A673 (cell line): ENCODE measurements at regions not wholly inside any gene's neighbourhood (a gene's known extent, or its start where the extent isn't known, plus 50 kb on each side); places are given as distances from the start of the nearest gene placed in this dataset.

Source experiments
- BruUV-seq: library from RNA; stranded (reverse); fragments of 400-500 nt; replicated peaks from 2 replicates; lab custom pipeline; 2021; lab: Mats Ljungman, UMichigan
- CTCF ChIA-PET: fragments of 300-600 bp; sonication (Branson Sonifier 250); formaldehyde crosslinking; loops from one replicate; lab custom pipeline; 2022; ENCODE audit warnings: antibody characterized with exemption; lab: Charles Lee
- POLR2A ChIA-PET: fragments of 300-600 bp; sonication (Branson Sonifier 250); formaldehyde crosslinking; loops from one replicate; lab custom pipeline; 2022; ENCODE audit warnings: antibody characterized with exemption; ENCODE audit not compliant: low non-redundant PET; lab: Charles Lee
- DNase-seq: peaks from one replicate; pipeline ENCODE4 v3.0.0-alpha.2; 2015; ENCODE audit warnings: low spot score
- H3K27ac ChIP-seq: fragments of 200-600 bp; sonication (generic); 2 replicates; pipeline ENCODE4 v1.5.1; 2016; ENCODE audit warnings: mixed run types, low read depth, mild to moderate bottlenecking, mixed read lengths, antibody characterized with exemption, low read length; ENCODE audit not compliant: poor library complexity, severe bottlenecking
- H3K27me3 ChIP-seq: fragments of 200-600 bp; sonication (generic); replicated peaks from 2 replicates; pipeline ENCODE4 v1.6.1; 2017; ENCODE audit warnings: mixed run types, low read depth, mild to moderate bottlenecking, mixed read lengths, antibody characterized with exemption, low read length; ENCODE audit not compliant: insufficient read depth, poor library complexity
- H3K36me3 ChIP-seq: fragments of 200-600 bp; sonication (generic); 2 replicates; pipeline ENCODE4 v1.6.1; 2016; ENCODE audit warnings: mixed run types, mild to moderate bottlenecking, mixed read lengths, antibody characterized with exemption, low read length; ENCODE audit not compliant: insufficient read depth, poor library complexity, severe bottlenecking
- H3K4me1 ChIP-seq: fragments of 200-600 bp; sonication (generic); 2 replicates; pipeline ENCODE4 v1.6.1; 2017; ENCODE audit warnings: mixed run types, mild to moderate bottlenecking, mixed read lengths, antibody characterized with exemption, low read length; ENCODE audit not compliant: insufficient read depth, poor library complexity, severe bottlenecking
- H3K4me3 ChIP-seq: fragments of 200-600 bp; sonication (generic); 2 replicates; pipeline ENCODE4 v1.5.1; 2016; ENCODE audit warnings: low read depth, mixed run types, mild to moderate bottlenecking, mixed read lengths, low read length; ENCODE audit not compliant: poor library complexity, severe bottlenecking
- H3K9me3 ChIP-seq: fragments of 200-600 bp; sonication (generic); 2 replicates; pipeline ENCODE4 v1.6.1; 2016; ENCODE audit warnings: mixed run types, low read depth, mild to moderate bottlenecking, mixed read lengths, antibody characterized with exemption, low read length; ENCODE audit not compliant: poor library complexity, severe bottlenecking
- EZH2 ChIP-seq: fragments of 200-600 bp; sonication (generic); IDR thresholded peaks from 2 replicates; pipeline ENCODE4 v1.6.1; 2017; ENCODE audit warnings: borderline replicate concordance, low read depth, mild to moderate bottlenecking, mixed read lengths, antibody characterized with exemption, low read length; ENCODE audit not compliant: poor library complexity, severe bottlenecking
- intact Hi-C: fragments of 100-400 bp; cut with micrococcal nuclease; formaldehyde crosslinking; loops from one replicate; pipeline ENCODE4 v1.10.0; 2022; ENCODE audit not compliant: unreplicated experiment
- TF ChIP-seq, protein P1 (sequence below): fragments of 300-800, 200-600 bp; sonication (generic); conservative IDR thresholded peaks from 2 replicates; pipeline ENCODE4 v1.5.1; 2017; ENCODE audit warnings: low read depth, mild to moderate bottlenecking, antibody characterized with exemption, low read length, moderate library complexity, mixed read lengths

DNA sequence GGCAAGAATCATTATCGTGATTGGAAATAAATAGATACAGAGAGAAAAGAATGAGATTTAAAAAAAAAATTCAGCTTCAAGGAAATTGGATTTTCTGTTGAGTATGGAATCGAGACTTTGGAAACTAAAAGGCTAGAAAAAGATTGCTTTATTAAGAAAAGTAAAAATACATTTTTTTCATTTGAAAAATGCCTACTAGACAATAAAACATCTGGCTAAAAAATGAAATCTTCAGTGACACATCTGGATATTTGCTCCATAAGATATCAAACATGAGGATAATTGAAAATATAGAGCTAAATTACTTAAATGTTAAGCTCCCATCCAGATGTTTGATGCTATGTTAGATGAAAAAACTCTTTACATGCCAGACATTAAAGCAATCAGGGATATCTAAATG lies 879.5 kb downstream of the TSN start:
- TF ChIP-seq EZH2: no peak
- TF ChIP-seq, protein P1, sequence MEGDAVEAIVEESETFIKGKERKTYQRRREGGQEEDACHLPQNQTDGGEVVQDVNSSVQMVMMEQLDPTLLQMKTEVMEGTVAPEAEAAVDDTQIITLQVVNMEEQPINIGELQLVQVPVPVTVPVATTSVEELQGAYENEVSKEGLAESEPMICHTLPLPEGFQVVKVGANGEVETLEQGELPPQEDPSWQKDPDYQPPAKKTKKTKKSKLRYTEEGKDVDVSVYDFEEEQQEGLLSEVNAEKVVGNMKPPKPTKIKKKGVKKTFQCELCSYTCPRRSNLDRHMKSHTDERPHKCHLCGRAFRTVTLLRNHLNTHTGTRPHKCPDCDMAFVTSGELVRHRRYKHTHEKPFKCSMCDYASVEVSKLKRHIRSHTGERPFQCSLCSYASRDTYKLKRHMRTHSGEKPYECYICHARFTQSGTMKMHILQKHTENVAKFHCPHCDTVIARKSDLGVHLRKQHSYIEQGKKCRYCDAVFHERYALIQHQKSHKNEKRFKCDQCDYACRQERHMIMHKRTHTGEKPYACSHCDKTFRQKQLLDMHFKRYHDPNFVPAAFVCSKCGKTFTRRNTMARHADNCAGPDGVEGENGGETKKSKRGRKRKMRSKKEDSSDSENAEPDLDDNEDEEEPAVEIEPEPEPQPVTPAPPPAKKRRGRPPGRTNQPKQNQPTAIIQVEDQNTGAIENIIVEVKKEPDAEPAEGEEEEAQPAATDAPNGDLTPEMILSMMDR: no peak
- intact Hi-C loops: no loop called here
- no peak for DNase-seq
- peaks cover 14% of the 10 kb centered on the region for H3K4me1 ChIP-seq
- POLR2A ChIA-PET: no interaction called here
- H3K9me3 ChIP-seq: no peaks in the 10 kb centered on the region
- H3K27me3 ChIP-seq: no peaks in the 10 kb centered on the region
- H3K36me3 ChIP-seq: no peaks in the 10 kb centered on the region
- CTCF ChIA-PET: no interaction called here
- H3K27ac ChIP-seq: no peak overlapping the region
- no TSS peak for BruUV-seq
- H3K4me3 ChIP-seq: no peak overlapping the region

DNA sequence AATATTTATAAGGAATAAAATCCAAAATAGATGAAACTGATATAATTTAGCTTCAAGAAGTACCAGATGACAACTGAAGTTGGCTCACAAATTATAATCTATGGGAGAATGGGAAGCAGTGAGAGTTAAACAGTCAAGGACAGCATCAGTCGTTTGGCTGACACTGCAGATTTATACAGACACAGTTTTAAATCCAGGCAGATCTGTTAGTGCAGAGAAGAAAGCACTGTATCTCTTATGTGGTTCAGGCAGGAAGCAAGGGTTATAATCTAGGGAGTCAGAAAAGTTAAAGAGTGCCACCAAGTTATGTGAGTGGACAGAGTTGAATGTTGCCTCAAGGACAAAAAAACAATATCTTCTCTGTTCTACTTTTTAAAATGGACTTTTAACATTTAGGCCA lies 880.2 kb downstream of the TSN start:
- intact Hi-C loops: no loop called here
- no peaks in the 10 kb centered on the region for H3K36me3 ChIP-seq
- H3K4me3 ChIP-seq: no peak overlapping the region
- TF ChIP-seq, protein P1: no peak
- TF ChIP-seq EZH2: no peak
- peak; percentile 15 for DNase-seq
- POLR2A ChIA-PET: no interaction called here
- BruUV-seq: no TSS peak
- H3K27me3 ChIP-seq: no peaks in the 10 kb centered on the region
- CTCF ChIA-PET: no interaction called here
- no peak overlapping the region for H3K27ac ChIP-seq
- peaks cover 14% of the 10 kb centered on the region for H3K4me1 ChIP-seq
- H3K9me3 ChIP-seq: no peaks in the 10 kb centered on the region

DNA sequence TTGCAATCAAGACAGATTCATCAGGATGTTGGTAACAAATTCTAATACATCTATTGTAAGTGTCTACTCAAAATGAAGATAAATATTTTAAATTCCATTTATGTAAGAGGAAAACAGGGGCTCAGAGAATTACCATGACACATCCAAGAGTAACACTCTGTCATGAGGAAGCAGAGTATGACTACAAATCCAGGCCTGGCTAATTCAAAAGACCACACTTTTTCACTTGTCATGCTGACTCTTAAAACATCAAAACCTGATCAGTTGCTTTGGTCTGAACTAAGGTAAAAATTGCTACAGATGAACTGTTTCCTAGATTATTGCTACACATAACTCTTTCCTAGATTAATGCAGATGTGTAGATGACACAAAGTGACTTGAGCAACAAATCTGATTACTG lies 880.6 kb downstream of the TSN start:
- Histone ChIP-seq H3K4me1 (peaks cover 14% of the 10 kb centered on the region), H3K36me3 (no peaks in the 10 kb centered on the region), H3K27me3 (no peaks in the 10 kb centered on the region), H3K27ac (no peak overlapping the region), H3K4me3 (no peak overlapping the region), H3K9me3 (no peaks in the 10 kb centered on the region)
- no peak for DNase-seq
- TF ChIP-seq EZH2: no peak
- TF ChIP-seq, protein P1: no peak
- intact Hi-C loops: no loop called here
- ChIA-PET POLR2A (no interaction called here), CTCF (no interaction called here)
- BruUV-seq: no TSS peak
